T-helper 2 cell treated with Interferon-gamma antibody and Interleukin-4, amounts not matched to agents 5 μg/mL and 100 μg/mL, for 36 hours (primary cell): ENCODE measurements at regions not wholly inside any gene's neighbourhood (a gene's known extent, or its start where the extent isn't known, plus 50 kb on each side); places are given as distances from the start of the nearest gene placed in this dataset.

Source experiments
- DNase-seq: peaks from one replicate; pipeline ENCODE4 v3.0.0; 2021; ENCODE audit warnings: low spot score
- H3K27ac Mint-ChIP-seq: one replicate; pipeline ENCODE4 v1.8.0; 2021; ENCODE audit warnings: mild to moderate bottlenecking, mixed read lengths
- H3K27me3 Mint-ChIP-seq: one replicate; pipeline ENCODE4 v1.8.0; 2021; ENCODE audit warnings: low read depth, mixed read lengths
- H3K36me3 Mint-ChIP-seq: one replicate; pipeline ENCODE4 v1.8.0; 2021; ENCODE audit warnings: low read depth, mixed read lengths
- H3K4me1 Mint-ChIP-seq: one replicate; pipeline ENCODE4 v1.8.0; 2021; ENCODE audit warnings: low read depth, mixed read lengths
- H3K4me3 Mint-ChIP-seq: one replicate; pipeline ENCODE4 v1.8.0; 2022; ENCODE audit warnings: mild to moderate bottlenecking, moderate library complexity, mixed read lengths
- H3K9me3 Mint-ChIP-seq: one replicate; pipeline ENCODE4 v1.8.0; 2021; ENCODE audit warnings: mixed read lengths

DNA sequence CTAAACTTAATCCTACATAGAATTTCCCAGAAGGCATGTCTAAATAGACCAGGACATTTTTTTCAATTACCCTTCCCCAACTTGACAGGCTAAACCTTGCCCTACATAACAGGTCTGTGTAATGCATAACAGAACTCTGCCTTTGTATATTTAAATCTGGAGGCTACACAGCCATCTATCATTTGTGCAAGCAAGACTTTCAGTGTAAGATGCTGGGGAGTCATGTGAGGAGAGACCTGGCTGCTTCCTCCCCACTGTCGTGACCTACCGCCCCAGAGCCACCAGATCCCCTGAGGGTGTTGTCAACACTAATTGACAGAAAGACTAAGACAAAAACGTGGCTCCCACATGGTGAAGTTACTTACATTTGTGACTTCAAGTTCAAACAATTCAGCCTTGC lies 342.2 kb downstream of the PPARGC1A start:
- Mint-ChIP-seq H3K36me3 (no peaks in the 10 kb centered on the region), H3K9me3 (no peaks in the 10 kb centered on the region), H3K27me3 (no peaks in the 10 kb centered on the region), H3K4me3 (no peak overlapping the region), H3K4me1 (no peaks in the 10 kb centered on the region), H3K27ac (no peak overlapping the region)
- DNase-seq, result no peak

DNA sequence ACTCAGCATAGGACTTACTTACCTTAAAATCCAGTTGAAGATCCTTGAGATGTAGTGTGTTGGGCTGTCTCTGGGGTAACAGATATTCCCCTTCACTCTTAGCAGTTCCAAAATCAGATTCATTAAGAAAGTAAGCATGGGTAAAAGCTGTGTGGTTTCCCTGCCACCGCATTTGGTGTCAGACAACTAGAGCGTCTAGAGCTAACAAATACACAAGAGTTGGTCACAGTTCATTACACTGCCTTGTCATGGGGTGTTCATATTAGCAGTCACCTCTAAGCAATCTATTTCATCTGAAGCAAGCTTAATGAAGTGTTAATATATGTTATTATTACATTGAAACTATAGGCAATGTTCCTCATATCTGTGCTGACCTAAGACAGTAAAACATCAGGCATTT lies 342.8 kb downstream of the PPARGC1A start:
- Mint-ChIP-seq H3K36me3 (no peaks in the 10 kb centered on the region), H3K9me3 (no peaks in the 10 kb centered on the region), H3K27me3 (no peaks in the 10 kb centered on the region), H3K4me3 (no peak overlapping the region), H3K4me1 (no peaks in the 10 kb centered on the region), H3K27ac (no peak overlapping the region)
- no peak for DNase-seq

DNA sequence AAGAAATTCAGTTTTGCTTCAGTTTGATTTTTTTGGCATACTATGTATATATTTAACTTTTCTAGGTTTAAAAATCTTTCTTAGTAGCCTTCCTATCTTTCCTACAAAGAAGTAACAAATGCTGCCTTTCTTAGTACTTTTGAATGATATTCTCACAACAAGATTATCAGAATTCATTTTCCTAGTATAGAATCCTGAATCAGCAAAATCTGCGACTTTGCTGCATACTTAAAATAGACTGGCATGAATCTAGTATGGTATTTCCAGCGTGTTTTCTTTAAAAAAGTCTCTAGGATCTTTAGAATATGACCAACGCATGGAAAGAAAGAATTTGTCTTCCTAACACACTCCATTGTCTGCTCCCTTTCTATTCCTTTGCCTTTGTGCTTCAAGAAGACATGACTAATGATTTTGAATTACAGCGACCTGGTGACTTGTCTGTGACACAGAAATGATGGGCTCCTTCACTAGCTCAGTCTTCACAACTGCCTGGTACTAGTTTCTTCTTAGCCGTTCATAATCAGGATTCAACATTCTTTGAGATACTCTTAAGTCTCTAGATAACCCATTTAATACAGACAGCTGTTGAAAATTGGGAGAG lies 349.8 kb downstream of the PPARGC1A start:
- Mint-ChIP-seq H3K4me3 (no peak overlapping the region), H3K27ac (no peak overlapping the region), H3K9me3 (peaks cover 13% of the 10 kb centered on the region), H3K36me3 (no peaks in the 10 kb centered on the region), H3K4me1 (no peaks in the 10 kb centered on the region), H3K27me3 (no peaks in the 10 kb centered on the region)
- DNase-seq, result no peak

- Mint-ChIP-seq H3K36me3 (no peaks in the 10 kb centered on the region), H3K4me3 (no peak overlapping the region), H3K27ac (no peak overlapping the region), H3K27me3 (no peaks in the 10 kb centered on the region), H3K4me1 (no peaks in the 10 kb centered on the region), H3K9me3 (peaks cover 18% of the 10 kb centered on the region)
- no peak for DNase-seq
These were observed 356.0 kb downstream of the PPARGC1A start for GRCh38 chr4:23533859-23534258.

- Mint-ChIP-seq H3K4me1 (no peaks in the 10 kb centered on the region), H3K9me3 (no peaks in the 10 kb centered on the region), H3K27ac (no peak overlapping the region), H3K36me3 (no peaks in the 10 kb centered on the region), H3K4me3 (no peak overlapping the region), H3K27me3 (no peaks in the 10 kb centered on the region)
- DNase-seq, result no peak
These were observed 373.1 kb downstream of the PPARGC1A start for GRCh38 chr4:23516716-23517115.

DNA sequence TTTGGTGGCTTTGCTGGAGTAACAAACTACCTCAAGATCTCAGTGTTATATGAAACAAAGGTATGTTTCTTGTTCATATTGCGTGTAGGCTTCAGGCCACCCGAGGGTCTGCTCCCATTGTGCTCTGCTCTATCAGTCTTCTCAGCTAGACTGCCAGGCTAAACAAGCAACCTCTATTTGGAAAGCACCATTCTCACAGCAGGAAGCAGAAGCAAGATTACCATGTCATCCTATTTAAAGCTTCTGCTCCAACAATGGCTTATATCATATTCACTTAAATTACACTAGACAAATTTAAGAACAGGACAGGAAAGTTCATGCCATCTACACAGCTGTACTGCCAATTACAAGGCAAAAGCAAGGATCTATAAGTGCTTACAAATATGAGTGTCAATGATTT lies 385.8 kb downstream of the PPARGC1A start:
- Mint-ChIP-seq H3K27me3 (no peaks in the 10 kb centered on the region), H3K27ac (no peak overlapping the region), H3K36me3 (no peaks in the 10 kb centered on the region), H3K4me1 (no peaks in the 10 kb centered on the region), H3K4me3 (no peak overlapping the region), H3K9me3 (no peaks in the 10 kb centered on the region)
- DNase-seq, result no peak

DNA sequence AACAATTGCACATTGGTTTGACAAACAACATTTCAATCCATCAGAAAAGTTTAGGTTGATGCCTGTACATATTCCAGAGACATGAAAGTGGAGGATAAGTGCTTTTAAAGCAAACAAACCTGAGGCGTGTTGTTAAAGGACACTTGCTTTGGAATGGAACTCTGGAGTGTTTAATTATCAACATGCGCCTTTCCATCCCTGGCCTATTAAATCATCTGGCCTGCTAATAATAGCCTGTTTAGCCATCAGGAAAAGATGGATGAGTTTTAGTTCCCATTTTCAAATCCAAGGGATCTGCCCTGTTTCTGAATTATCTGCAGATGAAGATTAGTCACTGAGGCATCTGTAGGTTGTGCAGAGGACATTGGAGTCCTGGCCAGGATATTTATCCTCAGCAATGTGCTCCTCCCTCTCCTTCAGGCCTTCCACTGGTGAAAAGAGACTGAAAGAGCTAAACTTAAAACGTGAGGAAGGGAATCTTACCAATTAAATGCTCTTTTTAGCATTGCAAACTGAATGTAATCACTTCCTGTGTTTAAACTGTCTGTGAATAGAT lies 388.9 kb downstream of the PPARGC1A start:
- Mint-ChIP-seq H3K27ac (no peak overlapping the region), H3K36me3 (no peaks in the 10 kb centered on the region), H3K4me3 (no peak overlapping the region), H3K4me1 (no peaks in the 10 kb centered on the region), H3K27me3 (no peaks in the 10 kb centered on the region), H3K9me3 (peaks cover 10% of the 10 kb centered on the region)
- DNase-seq, result no peak

GRCh38 chr4:23485801-23486200 lies 404.0 kb downstream of the PPARGC1A start:
- Mint-ChIP-seq H3K4me1 (no peaks in the 10 kb centered on the region), H3K27ac (no peak overlapping the region), H3K4me3 (no peak overlapping the region), H3K27me3 (no peaks in the 10 kb centered on the region), H3K36me3 (no peaks in the 10 kb centered on the region), H3K9me3 (no peaks in the 10 kb centered on the region)
- no peak for DNase-seq

DNA sequence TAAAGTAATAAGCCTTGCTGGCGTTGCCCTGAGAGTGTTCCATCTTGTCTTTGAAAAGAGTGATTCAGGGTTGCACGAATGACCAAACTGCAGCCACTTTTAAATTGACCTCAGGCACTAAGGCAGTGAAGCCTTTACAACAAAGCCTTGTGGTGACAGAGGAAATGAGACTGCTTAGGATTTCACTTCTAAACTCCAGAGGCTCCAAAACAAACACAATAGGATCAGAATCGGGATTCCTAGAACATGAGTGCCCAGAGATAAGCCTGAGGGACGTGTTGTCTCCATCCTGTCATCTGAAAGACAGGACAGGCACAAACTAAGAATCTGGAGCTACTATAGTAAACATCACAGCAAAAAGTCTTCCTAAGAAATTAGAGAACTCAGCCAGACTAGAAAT lies 405.2 kb downstream of the PPARGC1A start:
- no peak for DNase-seq
- H3K27ac Mint-ChIP-seq, result no peak overlapping the region
- H3K27me3 Mint-ChIP-seq, result no peaks in the 10 kb centered on the region
- H3K4me1 Mint-ChIP-seq, result no peaks in the 10 kb centered on the region
- no peaks in the 10 kb centered on the region for H3K36me3 Mint-ChIP-seq
- no peaks in the 10 kb centered on the region for H3K9me3 Mint-ChIP-seq
- H3K4me3 Mint-ChIP-seq, result no peak overlapping the region

GRCh38 chr4:23483320-23483960 lies 406.4 kb downstream of the PPARGC1A start:
- H3K4me1 Mint-ChIP-seq, result no peaks in the 10 kb centered on the region
- H3K36me3 Mint-ChIP-seq, result no peaks in the 10 kb centered on the region
- no peak overlapping the region for H3K27ac Mint-ChIP-seq
- no peaks in the 10 kb centered on the region for H3K27me3 Mint-ChIP-seq
- no peak overlapping the region for H3K4me3 Mint-ChIP-seq
- no peaks in the 10 kb centered on the region for H3K9me3 Mint-ChIP-seq
- DNase-seq, result no peak

GRCh38 chr4:23481566-23481965 lies 408.3 kb downstream of the PPARGC1A start:
- H3K4me3 Mint-ChIP-seq, result no peak overlapping the region
- H3K4me1 Mint-ChIP-seq, result no peaks in the 10 kb centered on the region
- no peak overlapping the region for H3K27ac Mint-ChIP-seq
- H3K27me3 Mint-ChIP-seq, result no peaks in the 10 kb centered on the region
- no peaks in the 10 kb centered on the region for H3K36me3 Mint-ChIP-seq
- H3K9me3 Mint-ChIP-seq, result no peaks in the 10 kb centered on the region
- no peak for DNase-seq

DNA sequence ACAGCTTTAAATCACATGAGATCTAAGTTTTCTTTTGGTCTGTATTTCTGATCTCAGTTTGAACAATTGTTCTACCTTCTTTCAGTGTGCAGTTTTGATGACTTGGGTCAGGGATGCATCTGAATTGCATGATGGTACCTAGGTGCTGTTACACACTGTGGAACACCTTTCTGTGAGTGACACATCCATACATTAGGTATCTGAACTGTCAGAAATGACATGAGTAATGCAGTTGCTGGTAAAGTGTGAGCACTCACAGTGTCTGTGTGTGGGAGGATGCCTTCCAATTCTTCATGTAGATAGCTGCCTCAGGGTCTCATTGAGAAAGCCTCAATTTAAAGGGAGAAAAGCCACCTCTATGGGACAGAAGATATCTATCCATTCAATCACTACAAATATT lies 411.9 kb downstream of the PPARGC1A start:
- H3K36me3 Mint-ChIP-seq, result no peaks in the 10 kb centered on the region

DNA sequence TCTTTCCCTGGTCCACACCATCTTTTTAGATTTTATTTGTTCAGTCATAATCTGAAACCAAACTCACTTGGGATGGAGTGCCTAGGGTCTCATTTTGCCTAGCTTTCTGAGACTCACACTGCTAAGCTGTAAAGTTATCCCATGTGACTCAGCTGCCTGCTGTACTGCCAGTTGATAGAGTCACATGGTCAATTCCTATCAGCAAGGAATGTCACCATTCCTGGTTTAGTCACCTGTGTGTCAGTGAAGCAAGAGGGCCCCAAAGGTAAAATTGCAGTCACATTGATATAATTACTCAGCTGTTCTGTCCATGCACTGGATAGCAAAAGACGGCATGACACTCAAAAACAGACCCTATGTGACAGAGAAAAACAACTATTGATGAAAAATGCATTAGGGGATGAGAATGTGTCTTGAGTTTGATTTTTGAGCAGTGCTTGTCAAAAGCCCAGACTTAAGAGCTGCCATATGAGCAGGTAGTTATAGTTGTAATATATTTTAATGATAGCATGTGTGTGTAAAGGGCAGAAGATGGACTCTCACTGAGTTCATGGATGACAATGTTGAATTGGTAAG lies 413.2 kb downstream of the PPARGC1A start:
- H3K36me3 Mint-ChIP-seq, result no peaks in the 10 kb centered on the region
- H3K27me3 Mint-ChIP-seq, result no peaks in the 10 kb centered on the region
- H3K9me3 Mint-ChIP-seq, result no peaks in the 10 kb centered on the region
- H3K27ac Mint-ChIP-seq, result no peak overlapping the region
- H3K4me1 Mint-ChIP-seq, result no peaks in the 10 kb centered on the region
- no peak for DNase-seq
- no peak overlapping the region for H3K4me3 Mint-ChIP-seq

More for the DNA sequence above, 411.9 kb downstream of the PPARGC1A start:
- Mint-ChIP-seq H3K4me3 (no peak overlapping the region), H3K27ac (no peak overlapping the region), H3K4me1 (no peaks in the 10 kb centered on the region), H3K9me3 (no peaks in the 10 kb centered on the region), H3K27me3 (no peaks in the 10 kb centered on the region)
- DNase-seq, result no peak

GRCh38 chr4:23463071-23463470 lies 426.8 kb downstream of the PPARGC1A start:
- no peak for DNase-seq
- Mint-ChIP-seq H3K9me3 (peaks cover 14% of the 10 kb centered on the region), H3K36me3 (no peaks in the 10 kb centered on the region), H3K27me3 (no peaks in the 10 kb centered on the region), H3K27ac (no peak overlapping the region), H3K4me3 (no peak overlapping the region), H3K4me1 (no peaks in the 10 kb centered on the region)
